Spleen (tissue), 7 donors: ENCODE measurements at regions not wholly inside any gene's neighbourhood (a gene's known extent, or its start where the extent isn't known, plus 50 kb on each side); places are given as distances from the start of the nearest gene placed in this dataset.

ENCODE experiments used
- POLR2A ChIP-seq, 3 donors: fragments of 450-650 bp; IDR thresholded peaks; one replicate each; pipeline ENCODE4 v1.5.1; 2017; ENCODE audit warnings: antibody characterized with exemption in 3 of 3, mild to moderate bottlenecking in 1 of 3
- POLR2AphosphoS5 ChIP-seq, 3 donors: sonication (generic); formaldehyde crosslinking; IDR thresholded peaks; one replicate each; pipeline ENCODE4 v1.5.1; 2017; ENCODE audit warnings: antibody characterized with exemption in 3 of 3
- TF ChIP-seq, protein P1 (sequence below), 11 experiments: fragments of 200-600 bp in 7 of 11; fragments of 450-650 bp in 4 of 11; sonication (generic) in 4 of 11; IDR thresholded peaks in 8 of 11; conservative IDR thresholded peaks in 3 of 11; 1 replicate in 7 of 11; 2 replicates in 4 of 11; pipeline versions ENCODE4 v1.4.0 to v1.8.0; 2016 to 2021; ENCODE audit warnings: antibody characterized with exemption in 11 of 11, inconsistent platforms in 4 of 11, mild to moderate bottlenecking in 1 of 11
- donor health status: DM: no; HTN: no; CAD: no; lungs with moderate emphysema.
- donor health status: DM: no; HTN: no; CAD: no.
- donor health status: DM: no; HTN: no; CAD: no.

DNA sequence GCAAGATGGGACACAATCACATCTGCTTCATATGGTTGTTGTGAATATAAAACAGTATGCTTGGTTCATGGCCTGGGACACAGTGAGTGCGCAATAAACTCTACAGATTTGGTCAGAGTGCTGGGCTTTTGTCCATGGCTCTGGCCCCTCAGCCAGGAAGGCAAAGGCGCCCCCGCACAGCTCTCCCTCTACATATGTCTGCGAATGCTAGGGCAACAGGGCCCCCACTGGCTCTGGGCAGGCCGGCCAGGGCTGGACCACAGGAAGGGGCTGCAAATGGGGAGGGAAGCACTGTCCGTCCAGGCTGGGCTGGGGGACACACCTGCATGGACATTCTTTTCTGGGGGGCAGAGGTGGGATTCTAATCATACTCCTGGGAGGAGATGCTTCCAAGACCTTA is 151.8 kb upstream of the MLN start:
- TF ChIP-seq, protein P1, sequence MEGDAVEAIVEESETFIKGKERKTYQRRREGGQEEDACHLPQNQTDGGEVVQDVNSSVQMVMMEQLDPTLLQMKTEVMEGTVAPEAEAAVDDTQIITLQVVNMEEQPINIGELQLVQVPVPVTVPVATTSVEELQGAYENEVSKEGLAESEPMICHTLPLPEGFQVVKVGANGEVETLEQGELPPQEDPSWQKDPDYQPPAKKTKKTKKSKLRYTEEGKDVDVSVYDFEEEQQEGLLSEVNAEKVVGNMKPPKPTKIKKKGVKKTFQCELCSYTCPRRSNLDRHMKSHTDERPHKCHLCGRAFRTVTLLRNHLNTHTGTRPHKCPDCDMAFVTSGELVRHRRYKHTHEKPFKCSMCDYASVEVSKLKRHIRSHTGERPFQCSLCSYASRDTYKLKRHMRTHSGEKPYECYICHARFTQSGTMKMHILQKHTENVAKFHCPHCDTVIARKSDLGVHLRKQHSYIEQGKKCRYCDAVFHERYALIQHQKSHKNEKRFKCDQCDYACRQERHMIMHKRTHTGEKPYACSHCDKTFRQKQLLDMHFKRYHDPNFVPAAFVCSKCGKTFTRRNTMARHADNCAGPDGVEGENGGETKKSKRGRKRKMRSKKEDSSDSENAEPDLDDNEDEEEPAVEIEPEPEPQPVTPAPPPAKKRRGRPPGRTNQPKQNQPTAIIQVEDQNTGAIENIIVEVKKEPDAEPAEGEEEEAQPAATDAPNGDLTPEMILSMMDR (IDR thresholded peaks at IDR 0.05 in 8 of 11, conservative IDR thresholded peaks at IDR 0.05 in 3 of 11), result no peak
- TF ChIP-seq POLR2AphosphoS5 (IDR thresholded peaks at IDR 0.05) (no peak), POLR2A (IDR thresholded peaks at IDR 0.05) (no peak)
